ENCODE measurements at regions not wholly inside any gene's neighbourhood (a gene's known extent, or its start where the extent isn't known, plus 50 kb on each side); places are given as distances from the start of the nearest gene placed in this dataset.

DNA sequence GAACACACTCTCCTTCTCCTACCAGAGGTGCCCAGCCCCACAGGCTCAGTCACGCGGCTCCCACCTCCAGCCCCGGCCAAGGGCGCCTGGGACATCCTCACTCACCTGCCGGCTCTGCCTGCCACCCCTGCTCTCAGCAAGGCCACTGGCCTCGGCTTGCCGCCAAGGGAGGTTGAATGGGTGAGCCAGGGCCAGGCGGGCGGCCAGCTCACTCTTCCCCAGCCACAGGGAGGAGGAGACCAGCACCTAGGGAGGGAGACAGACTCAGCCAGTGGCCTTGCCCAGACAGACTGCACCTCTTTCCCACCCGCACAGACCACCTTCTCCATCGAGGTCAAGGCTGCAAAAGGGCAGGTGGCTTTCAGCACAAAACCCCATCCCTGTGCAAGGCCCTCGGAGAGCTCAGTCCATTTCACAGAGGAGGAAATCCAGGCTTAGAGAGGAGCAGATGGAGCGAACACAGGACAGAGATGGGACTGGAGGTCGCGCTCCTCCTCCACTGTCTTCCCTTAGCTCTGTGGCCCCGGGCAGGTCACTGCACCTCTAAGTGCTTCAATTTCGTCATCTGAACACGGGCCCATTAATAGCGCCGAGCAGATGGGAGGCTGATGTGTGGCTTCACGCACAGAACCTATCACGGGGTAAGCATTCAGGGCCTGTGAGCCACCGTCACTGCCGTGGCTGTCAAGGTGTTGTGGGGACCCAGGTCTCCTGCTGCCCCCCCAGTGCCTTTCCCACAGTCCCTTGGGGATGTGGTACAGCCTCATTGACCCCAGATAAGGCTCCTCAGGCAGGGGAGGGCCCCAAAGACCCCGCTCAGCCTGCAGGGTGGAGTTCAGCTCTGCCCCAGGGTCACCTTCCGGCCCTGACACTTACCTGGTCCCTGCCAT lies 56.1 kb downstream of the RMI2 start (continued):
- TF ChIP-seq ISL2 (CRISPR knock-in tag; IDR thresholded peaks at IDR 0.05) (no peak), ZNF264 (CRISPR knock-in tag; IDR thresholded peaks at IDR 0.05) (no peak), JUND (CRISPR knock-in tag; IDR thresholded peaks at IDR 0.05) (no peak), ZNF549 (CRISPR knock-in tag; IDR thresholded peaks at IDR 0.05) (no peak), ZNF777 (CRISPR knock-in tag; IDR thresholded peaks at IDR 0.05) (0 out of 2 replicates have a peak, but pooled peaks have one; percentile 10), ZNF883 (CRISPR knock-in tag; IDR thresholded peaks at IDR 0.05; ENCODE audit: not compliant biosample characterization) (peak; percentile 60), ZZZ3 (CRISPR knock-in tag; IDR thresholded peaks at IDR 0.05; ENCODE audit: borderline replicate concordance) (no peak), EEA1 (CRISPR knock-in tag; IDR thresholded peaks at IDR 0.05; ENCODE audit: borderline replicate concordance) (0 out of 2 replicates have a peak, but pooled peaks have one; percentile 36), ISX (CRISPR knock-in tag; conservative IDR thresholded peaks at IDR 0.05) (no peak), ATAD3A (CRISPR knock-in tag; IDR thresholded peaks at IDR 0.05) (peak; percentile 68; the same call in 1 of the 2 replicates), ZFY (CRISPR knock-in tag; IDR thresholded peaks at IDR 0.05) (no peak), HNRNPL (IDR thresholded peaks at IDR 0.05; ENCODE audit: low read depth, low read length) (no peak), GPN1 (CRISPR knock-in tag; IDR thresholded peaks at IDR 0.05; ENCODE audit: borderline replicate concordance) (0 out of 2 replicates have a peak, but pooled peaks have one; percentile 6)
- TF ChIP-seq, protein P1, sequence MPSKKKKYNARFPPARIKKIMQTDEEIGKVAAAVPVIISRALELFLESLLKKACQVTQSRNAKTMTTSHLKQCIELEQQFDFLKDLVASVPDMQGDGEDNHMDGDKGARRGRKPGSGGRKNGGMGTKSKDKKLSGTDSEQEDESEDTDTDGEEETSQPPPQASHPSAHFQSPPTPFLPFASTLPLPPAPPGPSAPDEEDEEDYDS (CRISPR knock-in tag; IDR thresholded peaks at IDR 0.05) = no peak
- TF ChIP-seq, protein P2, sequence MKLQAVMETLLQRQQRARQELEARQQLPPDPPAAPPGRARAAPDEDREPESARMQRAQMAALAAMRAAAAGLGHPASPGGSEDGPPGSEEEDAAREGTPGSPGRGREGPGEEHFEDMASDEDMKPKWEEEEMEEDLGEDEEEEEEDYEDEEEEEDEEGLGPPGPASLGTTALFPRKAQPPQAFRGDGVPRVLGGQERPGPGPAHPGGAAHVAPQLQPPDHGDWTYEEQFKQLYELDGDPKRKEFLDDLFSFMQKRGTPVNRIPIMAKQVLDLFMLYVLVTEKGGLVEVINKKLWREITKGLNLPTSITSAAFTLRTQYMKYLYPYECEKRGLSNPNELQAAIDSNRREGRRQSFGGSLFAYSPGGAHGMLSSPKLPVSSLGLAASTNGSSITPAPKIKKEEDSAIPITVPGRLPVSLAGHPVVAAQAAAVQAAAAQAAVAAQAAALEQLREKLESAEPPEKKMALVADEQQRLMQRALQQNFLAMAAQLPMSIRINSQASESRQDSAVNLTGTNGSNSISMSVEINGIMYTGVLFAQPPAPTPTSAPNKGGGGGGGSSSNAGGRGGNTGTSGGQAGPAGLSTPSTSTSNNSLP (IDR thresholded peaks at IDR 0.05; ENCODE audit: low read depth, low read length) = no peak
- TF ChIP-seq, protein P3, sequence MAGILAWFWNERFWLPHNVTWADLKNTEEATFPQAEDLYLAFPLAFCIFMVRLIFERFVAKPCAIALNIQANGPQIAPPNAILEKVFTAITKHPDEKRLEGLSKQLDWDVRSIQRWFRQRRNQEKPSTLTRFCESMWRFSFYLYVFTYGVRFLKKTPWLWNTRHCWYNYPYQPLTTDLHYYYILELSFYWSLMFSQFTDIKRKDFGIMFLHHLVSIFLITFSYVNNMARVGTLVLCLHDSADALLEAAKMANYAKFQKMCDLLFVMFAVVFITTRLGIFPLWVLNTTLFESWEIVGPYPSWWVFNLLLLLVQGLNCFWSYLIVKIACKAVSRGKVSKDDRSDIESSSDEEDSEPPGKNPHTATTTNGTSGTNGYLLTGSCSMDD (CRISPR knock-in tag; IDR thresholded peaks at IDR 0.05) = no peak
- TF ChIP-seq, protein P4, sequence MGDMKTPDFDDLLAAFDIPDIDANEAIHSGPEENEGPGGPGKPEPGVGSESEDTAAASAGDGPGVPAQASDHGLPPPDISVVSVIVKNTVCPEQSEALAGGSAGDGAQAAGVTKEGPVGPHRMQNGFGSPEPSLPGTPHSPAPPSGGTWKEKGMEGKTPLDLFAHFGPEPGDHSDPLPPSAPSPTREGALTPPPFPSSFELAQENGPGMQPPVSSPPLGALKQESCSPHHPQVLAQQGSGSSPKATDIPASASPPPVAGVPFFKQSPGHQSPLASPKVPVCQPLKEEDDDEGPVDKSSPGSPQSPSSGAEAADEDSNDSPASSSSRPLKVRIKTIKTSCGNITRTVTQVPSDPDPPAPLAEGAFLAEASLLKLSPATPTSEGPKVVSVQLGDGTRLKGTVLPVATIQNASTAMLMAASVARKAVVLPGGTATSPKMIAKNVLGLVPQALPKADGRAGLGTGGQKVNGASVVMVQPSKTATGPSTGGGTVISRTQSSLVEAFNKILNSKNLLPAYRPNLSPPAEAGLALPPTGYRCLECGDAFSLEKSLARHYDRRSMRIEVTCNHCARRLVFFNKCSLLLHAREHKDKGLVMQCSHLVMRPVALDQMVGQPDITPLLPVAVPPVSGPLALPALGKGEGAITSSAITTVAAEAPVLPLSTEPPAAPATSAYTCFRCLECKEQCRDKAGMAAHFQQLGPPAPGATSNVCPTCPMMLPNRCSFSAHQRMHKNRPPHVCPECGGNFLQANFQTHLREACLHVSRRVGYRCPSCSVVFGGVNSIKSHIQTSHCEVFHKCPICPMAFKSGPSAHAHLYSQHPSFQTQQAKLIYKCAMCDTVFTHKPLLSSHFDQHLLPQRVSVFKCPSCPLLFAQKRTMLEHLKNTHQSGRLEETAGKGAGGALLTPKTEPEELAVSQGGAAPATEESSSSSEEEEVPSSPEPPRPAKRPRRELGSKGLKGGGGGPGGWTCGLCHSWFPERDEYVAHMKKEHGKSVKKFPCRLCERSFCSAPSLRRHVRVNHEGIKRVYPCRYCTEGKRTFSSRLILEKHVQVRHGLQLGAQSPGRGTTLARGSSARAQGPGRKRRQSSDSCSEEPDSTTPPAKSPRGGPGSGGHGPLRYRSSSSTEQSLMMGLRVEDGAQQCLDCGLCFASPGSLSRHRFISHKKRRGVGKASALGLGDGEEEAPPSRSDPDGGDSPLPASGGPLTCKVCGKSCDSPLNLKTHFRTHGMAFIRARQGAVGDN (CRISPR knock-in tag; IDR thresholded peaks at IDR 0.05) = peak; percentile 50
- TF ChIP-seq, protein P5, sequence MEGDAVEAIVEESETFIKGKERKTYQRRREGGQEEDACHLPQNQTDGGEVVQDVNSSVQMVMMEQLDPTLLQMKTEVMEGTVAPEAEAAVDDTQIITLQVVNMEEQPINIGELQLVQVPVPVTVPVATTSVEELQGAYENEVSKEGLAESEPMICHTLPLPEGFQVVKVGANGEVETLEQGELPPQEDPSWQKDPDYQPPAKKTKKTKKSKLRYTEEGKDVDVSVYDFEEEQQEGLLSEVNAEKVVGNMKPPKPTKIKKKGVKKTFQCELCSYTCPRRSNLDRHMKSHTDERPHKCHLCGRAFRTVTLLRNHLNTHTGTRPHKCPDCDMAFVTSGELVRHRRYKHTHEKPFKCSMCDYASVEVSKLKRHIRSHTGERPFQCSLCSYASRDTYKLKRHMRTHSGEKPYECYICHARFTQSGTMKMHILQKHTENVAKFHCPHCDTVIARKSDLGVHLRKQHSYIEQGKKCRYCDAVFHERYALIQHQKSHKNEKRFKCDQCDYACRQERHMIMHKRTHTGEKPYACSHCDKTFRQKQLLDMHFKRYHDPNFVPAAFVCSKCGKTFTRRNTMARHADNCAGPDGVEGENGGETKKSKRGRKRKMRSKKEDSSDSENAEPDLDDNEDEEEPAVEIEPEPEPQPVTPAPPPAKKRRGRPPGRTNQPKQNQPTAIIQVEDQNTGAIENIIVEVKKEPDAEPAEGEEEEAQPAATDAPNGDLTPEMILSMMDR (CRISPR knock-in tag; IDR thresholded peaks at IDR 0.05) = 0 out of 2 replicates have a peak, but pooled peaks have one; percentile 11
- TF ChIP-seq, protein P6, sequence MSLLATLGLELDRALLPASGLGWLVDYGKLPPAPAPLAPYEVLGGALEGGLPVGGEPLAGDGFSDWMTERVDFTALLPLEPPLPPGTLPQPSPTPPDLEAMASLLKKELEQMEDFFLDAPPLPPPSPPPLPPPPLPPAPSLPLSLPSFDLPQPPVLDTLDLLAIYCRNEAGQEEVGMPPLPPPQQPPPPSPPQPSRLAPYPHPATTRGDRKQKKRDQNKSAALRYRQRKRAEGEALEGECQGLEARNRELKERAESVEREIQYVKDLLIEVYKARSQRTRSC (CRISPR knock-in tag; IDR thresholded peaks at IDR 0.05; ENCODE audit: low read depth) = no peak

Data from HepG2 (cell line).